Stimulated activated CD8-positive, alpha-beta memory T cell treated with anti-CD3 and anti-CD28 coated beads, Interleukin-2, amount 100 ng/mL, for 48 hours (primary cell): ENCODE measurements at regions not wholly inside any gene's neighbourhood (a gene's known extent, or its start where the extent isn't known, plus 50 kb on each side); places are given as distances from the start of the nearest gene placed in this dataset.

ENCODE experiments used
- DNase-seq, 2 donors: peaks; one replicate each; pipeline ENCODE4 v3.0.0-alpha.2; 2020; ENCODE audit warnings: low read depth in 2 of 2

DNA sequence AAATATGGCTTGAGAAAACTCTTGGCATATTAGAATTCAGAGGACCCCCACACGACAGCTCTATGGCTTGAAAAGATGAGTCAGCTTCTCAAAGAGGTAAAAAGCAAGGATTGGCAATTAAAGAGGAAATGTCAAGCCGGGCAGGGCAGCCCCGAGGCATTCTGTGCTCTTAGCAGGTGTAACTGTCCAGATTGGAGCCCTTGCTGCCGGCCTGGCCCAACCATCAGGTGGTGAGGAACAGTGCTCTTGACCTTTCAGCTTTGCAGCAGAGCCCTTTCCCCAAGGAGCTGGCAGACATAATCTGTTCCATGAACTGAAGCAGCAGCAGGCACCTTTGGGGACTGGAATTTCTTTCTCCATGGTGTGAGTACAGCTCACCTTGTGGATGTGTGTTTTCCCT lies 287.8 kb downstream of the UTP18 start:
- no peak for DNase-seq

DNA sequence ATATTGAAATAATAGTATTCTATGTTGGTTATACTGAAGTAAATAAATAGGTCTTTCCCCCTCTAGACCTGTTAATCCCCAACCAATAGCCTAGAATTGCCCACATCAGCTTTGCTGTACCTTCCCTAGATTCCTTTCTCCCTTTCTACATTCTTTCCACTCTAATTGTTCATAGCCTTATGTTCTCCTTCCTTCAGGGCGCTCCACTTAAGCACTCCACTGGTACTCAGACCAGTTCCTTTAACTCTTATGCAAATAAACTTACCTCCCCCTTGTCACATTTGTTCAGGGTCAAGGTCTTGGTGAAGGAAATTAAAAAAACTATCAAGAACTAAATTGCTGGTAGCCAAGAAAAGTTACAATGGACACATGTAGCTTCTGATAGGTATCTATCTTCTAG lies 294.8 kb downstream of the UTP18 start:
- no peak for DNase-seq

DNA sequence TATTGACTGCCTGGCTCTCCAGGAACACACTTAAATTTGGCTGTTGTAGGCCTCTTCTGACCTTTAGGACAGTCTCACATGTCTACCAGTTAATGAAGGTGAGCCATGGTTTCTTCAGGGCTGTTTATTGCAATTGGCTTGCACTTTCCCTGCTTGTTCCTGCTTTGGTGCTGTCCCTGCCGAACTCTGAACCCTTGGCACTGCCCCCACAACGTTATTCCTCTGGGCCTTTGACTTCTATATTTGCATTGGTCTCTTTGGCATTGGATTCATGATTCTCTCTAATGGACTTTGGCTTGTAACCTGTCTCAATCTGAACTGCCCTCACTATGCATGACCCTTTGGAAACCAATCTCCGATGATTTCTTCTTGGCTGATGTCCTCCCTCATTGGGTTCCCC lies 299.4 kb downstream of the UTP18 start:
- DNase-seq: no peak

DNA sequence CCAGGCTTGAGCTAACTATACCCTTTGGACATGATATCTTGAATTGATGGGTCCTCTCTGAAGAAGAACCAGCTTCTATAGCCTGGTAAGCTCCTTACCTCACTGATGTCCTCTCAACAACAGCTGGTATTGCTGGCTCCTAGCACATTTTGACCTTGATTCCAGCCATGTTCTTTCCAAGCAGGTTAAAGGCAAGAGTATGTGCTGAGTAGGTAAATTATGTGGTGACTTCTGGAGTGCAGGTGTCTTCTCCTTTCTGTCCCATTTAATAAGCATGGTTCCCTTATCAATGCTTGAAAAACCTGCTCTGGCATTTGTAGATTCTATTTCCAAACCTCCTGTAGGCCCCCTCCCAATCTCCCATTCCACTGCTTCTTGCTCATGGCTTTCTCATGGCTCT lies 300.1 kb downstream of the UTP18 start:
- DNase-seq: no peak

DNA sequence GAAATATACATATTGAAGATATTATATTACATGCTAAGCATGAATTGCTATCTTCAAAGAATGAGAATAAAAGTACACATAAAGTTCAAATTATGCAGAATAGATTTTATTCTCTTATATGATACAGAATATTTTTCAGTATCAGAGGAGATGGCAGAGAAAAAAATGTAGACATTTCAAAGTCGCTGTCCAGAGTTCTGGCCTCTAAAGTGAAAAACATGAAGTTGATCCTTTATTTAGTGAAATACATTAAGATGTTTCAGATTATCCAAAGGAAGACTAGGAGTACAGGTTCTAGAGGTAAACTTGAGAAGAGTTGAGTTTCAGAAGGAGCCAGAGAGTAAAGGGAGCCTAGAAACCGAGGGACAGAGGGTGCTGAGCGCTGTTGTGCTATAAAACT lies 303.6 kb downstream of the UTP18 start:
- no peak for DNase-seq

DNA sequence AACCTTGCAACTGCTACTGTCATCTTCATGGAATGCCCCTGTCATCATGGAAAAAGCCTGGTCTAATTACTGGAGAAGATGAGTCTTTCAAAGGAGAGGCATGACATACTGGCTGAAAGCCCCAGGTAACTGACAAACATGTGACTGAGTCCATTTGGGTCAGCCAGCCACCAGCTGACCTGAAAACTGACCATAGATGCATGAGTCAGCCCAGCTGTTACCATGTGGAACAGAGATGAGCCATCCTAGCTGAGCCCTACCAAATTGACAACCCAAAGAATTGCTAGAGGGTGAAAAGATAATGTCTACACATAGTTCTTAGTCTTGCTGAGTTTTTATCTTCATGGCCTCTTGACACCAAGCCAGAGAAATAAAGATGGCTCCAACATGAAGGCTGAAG lies 311.8 kb downstream of the UTP18 start:
- DNase-seq: no peak
